Spleen (tissue), 11 donors: ENCODE measurements at regions not wholly inside any gene's neighbourhood (a gene's known extent, or its start where the extent isn't known, plus 50 kb on each side); places are given as distances from the start of the nearest gene placed in this dataset.

ENCODE experiments used
- DNase-seq: peaks from one replicate; pipeline ENCODE4 v3.0.0-alpha.2; 2020
- H3K27ac ChIP-seq, 8 donors: fragments of 200-600 bp; sonication (generic) in 7 of 8; 1 replicate in 4 of 8; 2 replicates in 4 of 8; pipeline versions ENCODE4 v1.5.0 to v1.8.0; 2016 to 2021; ENCODE audit warnings: inconsistent platforms in 4 of 8, mild to moderate bottlenecking in 4 of 8, moderate library complexity in 1 of 8
- H3K27me3 ChIP-seq, 7 donors: fragments of 200-600 bp; sonication (generic) in 6 of 7; replicated peaks in 1 of 7; 1 replicate in 4 of 7; 2 replicates in 3 of 7; pipeline versions ENCODE4 v1.5.0 to v1.8.0; 2016 to 2021; ENCODE audit warnings: inconsistent platforms in 3 of 7, mild to moderate bottlenecking in 1 of 7
- H3K36me3 ChIP-seq, 6 donors: fragments of 200-600 bp; sonication (generic) in 5 of 6; 1 replicate in 4 of 6; 2 replicates in 2 of 6; pipeline versions ENCODE4 v1.5.0 to v1.8.0; 2016 to 2021; ENCODE audit warnings: inconsistent platforms in 2 of 6
- H3K4me1 ChIP-seq, 6 donors: fragments of 200-600 bp; sonication (generic) in 5 of 6; 1 replicate in 3 of 6; 2 replicates in 3 of 6; pipeline versions ENCODE4 v1.5.0 to v1.8.0; 2016 to 2021; ENCODE audit warnings: inconsistent platforms in 3 of 6
- H3K4me3 ChIP-seq, 8 donors: fragments of 200-600 bp; sonication (generic) in 7 of 8; 1 replicate in 4 of 8; 2 replicates in 4 of 8; pipeline versions ENCODE4 v1.5.0 to v1.8.0; 2016 to 2021; ENCODE audit warnings: inconsistent platforms in 4 of 8, mild to moderate bottlenecking in 4 of 8, moderate library complexity in 2 of 8
- H3K9me3 ChIP-seq, 8 donors: fragments of 200-600 bp; sonication (generic) in 7 of 8; 1 replicate in 4 of 8; 2 replicates in 4 of 8; pipeline versions ENCODE4 v1.5.0 to v1.8.0; 2016 to 2021; ENCODE audit warnings: inconsistent platforms in 4 of 8
- POLR2A ChIP-seq, 3 donors: fragments of 450-650 bp; IDR thresholded peaks; one replicate each; pipeline ENCODE4 v1.5.1; 2017; ENCODE audit warnings: antibody characterized with exemption in 3 of 3, mild to moderate bottlenecking in 1 of 3
- POLR2AphosphoS5 ChIP-seq, 3 donors: sonication (generic); formaldehyde crosslinking; IDR thresholded peaks; one replicate each; pipeline ENCODE4 v1.5.1; 2017; ENCODE audit warnings: antibody characterized with exemption in 3 of 3
- WGBS, 5 donors: extraction: QIAGEN DNeasy Blood & Tissue Kit in 3 of 5; methylation state at CpG; one replicate each; pipeline versions ENCODE4 v1.1.5 to v1.1.7; 2013 to 2018; 5-methylcytosine and 5-hydroxymethylcytosine counted together
- intact Hi-C: fragments of 100-400 bp; cut with DNase I; formaldehyde crosslinking; loops from one replicate; pipeline ENCODE4 v1.15.0; 2023; ENCODE audit warnings: low total_unique reads
- TF ChIP-seq, protein P1 (sequence below), 11 experiments: fragments of 200-600 bp in 7 of 11; fragments of 450-650 bp in 4 of 11; sonication (generic) in 4 of 11; IDR thresholded peaks in 8 of 11; conservative IDR thresholded peaks in 3 of 11; 1 replicate in 7 of 11; 2 replicates in 4 of 11; pipeline versions ENCODE4 v1.4.0 to v1.8.0; 2016 to 2021; ENCODE audit warnings: antibody characterized with exemption in 11 of 11, inconsistent platforms in 4 of 11, mild to moderate bottlenecking in 1 of 11
- donor health status: healthy with polysubstance abuse.
- donor health status: DM: no; HTN: no; CAD: no; lungs with moderate emphysema.
- donor health status: DM: no; HTN: no; CAD: no.
- donor health status: Bipolar disorder and iron deficiency.
- donor health status: healthy.
- donor health status: DM: no; HTN: no; CAD: no.
- donor health status: DM: yes; HTN: yes; CAD: no.

DNA sequence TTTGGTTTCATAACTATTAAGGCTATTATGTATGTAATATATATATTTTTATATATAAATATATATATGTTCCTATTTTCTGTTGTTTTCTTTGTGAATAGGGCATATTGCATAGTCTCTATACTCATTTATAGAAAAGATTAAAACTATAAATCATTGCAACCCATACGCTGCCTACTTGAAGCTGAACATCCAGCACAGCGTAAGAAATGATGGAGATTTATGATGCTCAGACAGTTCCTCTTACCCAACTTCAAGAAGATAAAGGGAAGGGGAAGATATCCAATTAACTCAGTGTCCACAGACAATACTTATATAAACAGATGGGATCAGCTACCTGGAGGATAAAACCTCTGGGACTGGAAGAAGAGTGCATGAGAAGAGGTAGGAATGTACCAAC is 791.7 kb downstream of the FAM181B start:
- no peak for DNase-seq
- TF ChIP-seq POLR2A (IDR thresholded peaks at IDR 0.05) (no peak), POLR2AphosphoS5 (IDR thresholded peaks at IDR 0.05) (no peak)
- TF ChIP-seq, protein P1, sequence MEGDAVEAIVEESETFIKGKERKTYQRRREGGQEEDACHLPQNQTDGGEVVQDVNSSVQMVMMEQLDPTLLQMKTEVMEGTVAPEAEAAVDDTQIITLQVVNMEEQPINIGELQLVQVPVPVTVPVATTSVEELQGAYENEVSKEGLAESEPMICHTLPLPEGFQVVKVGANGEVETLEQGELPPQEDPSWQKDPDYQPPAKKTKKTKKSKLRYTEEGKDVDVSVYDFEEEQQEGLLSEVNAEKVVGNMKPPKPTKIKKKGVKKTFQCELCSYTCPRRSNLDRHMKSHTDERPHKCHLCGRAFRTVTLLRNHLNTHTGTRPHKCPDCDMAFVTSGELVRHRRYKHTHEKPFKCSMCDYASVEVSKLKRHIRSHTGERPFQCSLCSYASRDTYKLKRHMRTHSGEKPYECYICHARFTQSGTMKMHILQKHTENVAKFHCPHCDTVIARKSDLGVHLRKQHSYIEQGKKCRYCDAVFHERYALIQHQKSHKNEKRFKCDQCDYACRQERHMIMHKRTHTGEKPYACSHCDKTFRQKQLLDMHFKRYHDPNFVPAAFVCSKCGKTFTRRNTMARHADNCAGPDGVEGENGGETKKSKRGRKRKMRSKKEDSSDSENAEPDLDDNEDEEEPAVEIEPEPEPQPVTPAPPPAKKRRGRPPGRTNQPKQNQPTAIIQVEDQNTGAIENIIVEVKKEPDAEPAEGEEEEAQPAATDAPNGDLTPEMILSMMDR (IDR thresholded peaks at IDR 0.05 in 8 of 11, conservative IDR thresholded peaks at IDR 0.05 in 3 of 11) = no peak
- H3K4me3 ChIP-seq = no peak overlapping the region
- H3K9me3 ChIP-seq = peaks cover 0 to 10% (median 0%) of the 10 kb centered on the region in 8 donors
- intact Hi-C loops = no loop called here
- WGBS, 5 donors = 35 to 49% (median 46%) methylated on average over 2 of the region's 2 CpGs
- no peak overlapping the region for H3K27ac ChIP-seq
- H3K36me3 ChIP-seq = no peaks in the 10 kb centered on the region
- no peaks in the 10 kb centered on the region for H3K27me3 ChIP-seq
- H3K4me1 ChIP-seq = no peaks in the 10 kb centered on the region

DNA sequence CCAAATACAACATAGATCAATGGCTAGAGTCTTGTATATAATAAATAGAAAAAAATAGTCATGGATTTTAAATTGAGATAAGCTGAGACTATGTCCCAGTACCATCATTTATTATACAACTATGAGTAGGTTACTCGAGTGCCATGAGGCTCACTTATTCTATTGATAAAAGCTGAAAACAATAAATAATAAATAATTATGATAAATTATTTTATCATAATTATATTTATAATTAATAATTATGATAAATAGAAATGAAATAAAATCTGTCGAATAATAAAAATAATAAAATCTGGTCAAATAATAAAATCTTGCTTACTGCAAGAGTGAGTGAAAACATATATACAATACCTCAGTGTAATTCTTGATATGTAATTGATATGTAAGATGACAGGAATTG is 801.4 kb downstream of the FAM181B start:
- WGBS, 5 donors = 89 to 98% (median 94%) methylated on average over 2 of the region's 2 CpGs

DNA sequence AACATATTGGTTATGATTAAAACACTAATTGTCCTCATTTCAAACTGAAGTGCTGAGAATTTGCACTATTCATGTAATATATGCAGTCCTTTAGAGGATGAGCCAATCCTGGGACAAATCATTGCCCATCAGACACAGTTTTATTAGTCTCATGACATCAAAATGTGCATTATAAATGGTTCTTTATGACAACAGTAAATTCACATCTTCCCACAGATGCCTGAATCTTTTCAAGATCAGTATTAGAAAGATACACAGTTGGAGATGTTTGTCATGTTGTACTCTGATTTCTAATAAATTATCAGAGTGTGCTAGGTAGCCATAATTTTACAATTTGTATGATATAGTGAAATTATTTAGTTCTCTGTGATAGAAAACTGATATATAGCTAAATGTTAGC is 813.5 kb downstream of the FAM181B start:
- Histone ChIP-seq H3K27ac (no peak overlapping the region), H3K36me3 (no peaks in the 10 kb centered on the region), H3K4me3 (no peak overlapping the region), H3K9me3 (peaks cover 0 to 3% (median 0%) of the 10 kb centered on the region in 8 donors), H3K4me1 (no peaks in the 10 kb centered on the region), H3K27me3 (no peaks in the 10 kb centered on the region)
- DNase-seq = no peak
- intact Hi-C loops = no loop called here
- TF ChIP-seq, protein P1 (IDR thresholded peaks at IDR 0.05 in 8 of 11, conservative IDR thresholded peaks at IDR 0.05 in 3 of 11) = no peak
- TF ChIP-seq POLR2A (IDR thresholded peaks at IDR 0.05) (no peak), POLR2AphosphoS5 (IDR thresholded peaks at IDR 0.05) (no peak)

More for the DNA sequence above, 801.4 kb downstream of the FAM181B start:
- Histone ChIP-seq H3K4me3 (no peak overlapping the region), H3K9me3 (no peaks in the 10 kb centered on the region), H3K27me3 (no peaks in the 10 kb centered on the region), H3K27ac (no peak overlapping the region), H3K36me3 (no peaks in the 10 kb centered on the region), H3K4me1 (no peaks in the 10 kb centered on the region)
- no peak for DNase-seq
- TF ChIP-seq, protein P1 (IDR thresholded peaks at IDR 0.05 in 8 of 11, conservative IDR thresholded peaks at IDR 0.05 in 3 of 11) = no peak
- TF ChIP-seq POLR2AphosphoS5 (IDR thresholded peaks at IDR 0.05) (no peak), POLR2A (IDR thresholded peaks at IDR 0.05) (no peak)
- intact Hi-C loops = no loop called here

DNA sequence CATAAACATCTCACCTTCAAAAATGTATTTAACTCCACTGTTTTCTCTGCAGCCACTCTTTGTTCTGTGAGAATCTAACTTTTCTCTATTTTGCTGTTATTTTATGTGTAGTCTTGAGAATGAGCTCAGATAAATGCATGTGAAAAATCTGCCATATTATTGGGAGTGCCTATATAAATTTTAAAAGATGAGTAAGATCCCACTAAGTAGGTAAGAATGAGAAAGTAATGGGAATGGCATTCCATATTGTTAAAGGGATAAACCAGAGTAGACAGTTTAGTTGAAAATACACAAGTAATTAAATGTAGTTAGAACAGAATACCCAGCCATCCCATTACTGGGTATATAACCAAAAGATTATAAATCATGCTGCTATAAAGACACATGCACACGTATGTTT is 817.2 kb downstream of the FAM181B start:
- intact Hi-C loops = no loop called here
- 85 to 100% (median 88%) methylated on average over 1 of the region's 1 CpG for WGBS, 5 donors

More for the DNA sequence above, 817.2 kb downstream of the FAM181B start:
- no peaks in the 10 kb centered on the region for H3K27me3 ChIP-seq
- TF ChIP-seq, protein P1 (IDR thresholded peaks at IDR 0.05 in 8 of 11, conservative IDR thresholded peaks at IDR 0.05 in 3 of 11) = no peak
- TF ChIP-seq POLR2A (IDR thresholded peaks at IDR 0.05) = no peak
- TF ChIP-seq POLR2AphosphoS5 (IDR thresholded peaks at IDR 0.05) = no peak
- H3K4me1 ChIP-seq = no peaks in the 10 kb centered on the region
- H3K4me3 ChIP-seq = no peak overlapping the region
- H3K9me3 ChIP-seq = peaks cover 0 to 3% (median 0%) of the 10 kb centered on the region in 8 donors
- DNase-seq = no peak
- no peaks in the 10 kb centered on the region for H3K36me3 ChIP-seq
- no peak overlapping the region for H3K27ac ChIP-seq
